ENCODE measurements at regions not wholly inside any gene's neighbourhood (a gene's known extent, or its start where the extent isn't known, plus 50 kb on each side); places are given as distances from the start of the nearest gene placed in this dataset.
"Not testable (repeated sequence)": the region's sequence is repeated elsewhere in the genome, so short reads cannot be mapped to it uniquely, and the experiment has no call there.

DNA sequence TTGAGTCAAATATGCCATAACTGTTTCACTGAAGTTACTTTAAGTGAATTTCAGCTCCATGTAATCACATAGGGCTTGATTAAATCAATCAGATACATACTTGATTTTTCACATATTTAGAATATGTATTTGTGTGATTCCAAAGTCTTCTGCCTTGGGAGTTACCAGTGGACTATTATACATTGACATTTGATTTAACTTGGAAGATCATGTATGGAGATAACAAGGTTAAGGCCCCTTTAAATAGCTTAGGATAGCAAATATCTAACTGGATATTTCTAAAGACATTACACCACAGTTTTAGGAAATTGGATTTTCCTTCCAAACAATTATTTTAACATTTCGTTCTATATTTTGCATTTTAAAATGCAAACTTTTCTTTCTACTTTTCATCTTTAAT, 405.0 kb downstream of the RAP2B start:
- Histone ChIP-seq H3K27ac (ENCODE audit: insufficient read depth, low read length) (no peak overlapping the region), H3K79me2 (ENCODE audit: control insufficient read depth, insufficient read depth, low read length) (no peaks in the 10 kb centered on the region), H3K27me3 (ENCODE audit: control insufficient read depth, insufficient read depth, low read length) (no peaks in the 10 kb centered on the region), H3K4me3 (replicated peaks in 1 of 4; ENCODE audit: control extremely low read depth in 1 of 4, insufficient read depth in 1 of 4, low read depth in 3 of 4, low read length in 4 of 4) (no peak overlapping the region), H3K9ac (ENCODE audit: insufficient read depth, low read length) (no peak overlapping the region), H3K4me1 (ENCODE audit: control insufficient read depth, extremely low read depth, insufficient read depth, low read length) (no peaks in the 10 kb centered on the region), H3K36me3 (ENCODE audit: control insufficient read depth, insufficient read depth, low read length) (no peaks in the 10 kb centered on the region), H3K4me2 (ENCODE audit: extremely low read depth, insufficient read depth, low read length) (no peak overlapping the region), H2AFZ (ENCODE audit: low read length) (no peak overlapping the region), H4K20me1 (ENCODE audit: control insufficient read depth, extremely low read depth, insufficient read depth, low read length) (no peaks in the 10 kb centered on the region), H3K9me3 (ENCODE audit: control insufficient read depth, insufficient read depth, low read depth, low read length) (no peaks in the 10 kb centered on the region)
- no peak for DNase-seq (ENCODE audit: low read depth in 2 of 2)
- TF ChIP-seq, protein P1, sequence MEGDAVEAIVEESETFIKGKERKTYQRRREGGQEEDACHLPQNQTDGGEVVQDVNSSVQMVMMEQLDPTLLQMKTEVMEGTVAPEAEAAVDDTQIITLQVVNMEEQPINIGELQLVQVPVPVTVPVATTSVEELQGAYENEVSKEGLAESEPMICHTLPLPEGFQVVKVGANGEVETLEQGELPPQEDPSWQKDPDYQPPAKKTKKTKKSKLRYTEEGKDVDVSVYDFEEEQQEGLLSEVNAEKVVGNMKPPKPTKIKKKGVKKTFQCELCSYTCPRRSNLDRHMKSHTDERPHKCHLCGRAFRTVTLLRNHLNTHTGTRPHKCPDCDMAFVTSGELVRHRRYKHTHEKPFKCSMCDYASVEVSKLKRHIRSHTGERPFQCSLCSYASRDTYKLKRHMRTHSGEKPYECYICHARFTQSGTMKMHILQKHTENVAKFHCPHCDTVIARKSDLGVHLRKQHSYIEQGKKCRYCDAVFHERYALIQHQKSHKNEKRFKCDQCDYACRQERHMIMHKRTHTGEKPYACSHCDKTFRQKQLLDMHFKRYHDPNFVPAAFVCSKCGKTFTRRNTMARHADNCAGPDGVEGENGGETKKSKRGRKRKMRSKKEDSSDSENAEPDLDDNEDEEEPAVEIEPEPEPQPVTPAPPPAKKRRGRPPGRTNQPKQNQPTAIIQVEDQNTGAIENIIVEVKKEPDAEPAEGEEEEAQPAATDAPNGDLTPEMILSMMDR (conservative IDR thresholded peaks at IDR 0.05 in 1 of 2, IDR thresholded peaks at IDR 0.05 in 1 of 2; ENCODE audit: low read depth in 1 of 2, low read length in 2 of 2), result no peak
- TF ChIP-seq EZH2 (IDR thresholded peaks at IDR 0.05; ENCODE audit: low read length, missing control alignments), result no peak

DNA sequence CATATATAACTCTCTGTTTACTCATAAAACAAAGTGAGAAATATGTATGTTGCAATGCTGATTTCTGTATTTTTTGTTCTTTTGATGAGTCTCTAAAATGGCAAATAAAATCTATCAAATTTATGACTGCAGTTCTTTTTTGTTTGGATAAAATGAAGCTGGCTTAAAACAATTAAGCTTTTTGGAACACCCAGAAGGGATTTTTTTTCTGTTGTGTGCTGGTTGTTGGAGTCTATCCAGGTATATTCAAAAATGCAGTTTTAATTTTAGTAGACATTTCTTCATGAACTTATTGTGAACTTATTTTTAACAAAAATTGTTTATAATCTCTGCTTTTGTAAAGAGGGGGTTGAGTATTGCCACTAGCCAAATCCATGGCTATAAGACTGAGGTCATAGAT, 405.5 kb downstream of the RAP2B start:
- Histone ChIP-seq H4K20me1 (ENCODE audit: control insufficient read depth, extremely low read depth, insufficient read depth, low read length) (no peaks in the 10 kb centered on the region), H3K27me3 (ENCODE audit: control insufficient read depth, insufficient read depth, low read length) (no peaks in the 10 kb centered on the region), H3K4me3 (replicated peaks in 1 of 4; ENCODE audit: control extremely low read depth in 1 of 4, insufficient read depth in 1 of 4, low read depth in 3 of 4, low read length in 4 of 4) (no peak overlapping the region), H3K27ac (ENCODE audit: insufficient read depth, low read length) (no peak overlapping the region), H3K9ac (ENCODE audit: insufficient read depth, low read length) (no peak overlapping the region), H3K9me3 (ENCODE audit: control insufficient read depth, insufficient read depth, low read depth, low read length) (no peaks in the 10 kb centered on the region), H3K79me2 (ENCODE audit: control insufficient read depth, insufficient read depth, low read length) (no peaks in the 10 kb centered on the region), H3K4me2 (ENCODE audit: extremely low read depth, insufficient read depth, low read length) (no peak overlapping the region), H3K36me3 (ENCODE audit: control insufficient read depth, insufficient read depth, low read length) (no peaks in the 10 kb centered on the region), H2AFZ (ENCODE audit: low read length) (no peak overlapping the region), H3K4me1 (ENCODE audit: control insufficient read depth, extremely low read depth, insufficient read depth, low read length) (no peaks in the 10 kb centered on the region)
- TF ChIP-seq EZH2 (IDR thresholded peaks at IDR 0.05; ENCODE audit: low read length, missing control alignments), result no peak
- TF ChIP-seq, protein P1 (conservative IDR thresholded peaks at IDR 0.05 in 1 of 2, IDR thresholded peaks at IDR 0.05 in 1 of 2; ENCODE audit: low read depth in 1 of 2, low read length in 2 of 2), result no peak
- no peak for DNase-seq (ENCODE audit: low read depth in 2 of 2)

DNA sequence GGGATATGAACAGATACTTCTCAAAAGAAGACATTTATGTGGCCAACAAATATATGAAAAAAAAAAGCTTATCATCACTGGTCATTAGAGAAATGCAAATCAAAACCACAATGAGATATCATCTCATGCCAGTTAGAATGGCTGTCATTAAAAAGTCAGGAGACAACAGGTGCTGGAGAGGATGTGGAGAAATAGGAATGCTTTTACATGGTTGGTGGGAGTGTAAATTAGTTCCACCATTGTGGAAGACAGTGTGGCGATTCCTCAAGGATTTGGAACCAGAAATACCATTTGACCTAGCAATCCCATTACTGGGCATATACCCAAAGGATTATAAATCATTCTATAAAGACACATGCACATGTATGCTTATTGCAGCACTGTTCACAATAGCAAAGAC, 408.5 kb downstream of the RAP2B start:
- not testable (repeated sequence) for H3K27ac ChIP-seq (ENCODE audit: insufficient read depth, low read length); H3K36me3 ChIP-seq (ENCODE audit: control insufficient read depth, insufficient read depth, low read length); H4K20me1 ChIP-seq (ENCODE audit: control insufficient read depth, extremely low read depth, insufficient read depth, low read length); H2AFZ ChIP-seq (ENCODE audit: low read length); H3K79me2 ChIP-seq (ENCODE audit: control insufficient read depth, insufficient read depth, low read length); H3K9me3 ChIP-seq (ENCODE audit: control insufficient read depth, insufficient read depth, low read depth, low read length); H3K4me2 ChIP-seq (ENCODE audit: extremely low read depth, insufficient read depth, low read length); H3K27me3 ChIP-seq (ENCODE audit: control insufficient read depth, insufficient read depth, low read length); H3K4me3 ChIP-seq (replicated peaks in 1 of 4; ENCODE audit: control extremely low read depth in 1 of 4, insufficient read depth in 1 of 4, low read depth in 3 of 4, low read length in 4 of 4); DNase-seq (ENCODE audit: low read depth in 2 of 2); H3K9ac ChIP-seq (ENCODE audit: insufficient read depth, low read length); H3K4me1 ChIP-seq (ENCODE audit: control insufficient read depth, extremely low read depth, insufficient read depth, low read length)

DNA sequence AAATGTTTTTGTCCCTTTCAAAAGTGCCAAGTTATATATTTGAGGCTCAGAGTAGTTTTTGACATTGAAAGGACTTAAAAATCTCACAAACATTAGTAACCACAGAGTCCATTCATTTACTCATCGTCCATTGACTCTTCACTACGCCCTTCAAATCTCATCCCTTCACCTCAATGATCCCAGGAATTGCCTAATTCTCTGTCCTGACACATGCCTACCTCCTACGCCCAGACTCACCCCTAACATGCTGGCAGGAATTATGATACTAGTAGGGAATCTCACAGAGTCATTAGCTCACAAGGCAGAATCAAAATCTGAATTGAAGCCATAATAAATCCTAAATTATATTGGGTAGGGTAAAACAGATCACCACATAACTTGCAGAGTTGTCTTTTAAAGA, 410.1 kb downstream of the RAP2B start:
- Histone ChIP-seq H3K9ac (ENCODE audit: insufficient read depth, low read length) (no peak overlapping the region), H3K4me2 (ENCODE audit: extremely low read depth, insufficient read depth, low read length) (no peak overlapping the region), H3K27me3 (ENCODE audit: control insufficient read depth, insufficient read depth, low read length) (no peaks in the 10 kb centered on the region), H2AFZ (ENCODE audit: low read length) (no peak overlapping the region), H3K27ac (ENCODE audit: insufficient read depth, low read length) (no peak overlapping the region), H3K4me3 (replicated peaks in 1 of 4; ENCODE audit: control extremely low read depth in 1 of 4, insufficient read depth in 1 of 4, low read depth in 3 of 4, low read length in 4 of 4) (no peak overlapping the region), H3K4me1 (ENCODE audit: control insufficient read depth, extremely low read depth, insufficient read depth, low read length) (no peaks in the 10 kb centered on the region), H3K79me2 (ENCODE audit: control insufficient read depth, insufficient read depth, low read length) (no peaks in the 10 kb centered on the region), H4K20me1 (ENCODE audit: control insufficient read depth, extremely low read depth, insufficient read depth, low read length) (no peaks in the 10 kb centered on the region), H3K9me3 (ENCODE audit: control insufficient read depth, insufficient read depth, low read depth, low read length) (no peaks in the 10 kb centered on the region), H3K36me3 (ENCODE audit: control insufficient read depth, insufficient read depth, low read length) (no peaks in the 10 kb centered on the region)
- no peak for DNase-seq (ENCODE audit: low read depth in 2 of 2)
- TF ChIP-seq, protein P1 (conservative IDR thresholded peaks at IDR 0.05 in 1 of 2, IDR thresholded peaks at IDR 0.05 in 1 of 2; ENCODE audit: low read depth in 1 of 2, low read length in 2 of 2), result no peak
- no peak for TF ChIP-seq EZH2 (IDR thresholded peaks at IDR 0.05; ENCODE audit: low read length, missing control alignments)

Measured in fibroblast of lung (primary cell).